ENCODE measurements at regions not wholly inside any gene's neighbourhood (a gene's known extent, or its start where the extent isn't known, plus 50 kb on each side); places are given as distances from the start of the nearest gene placed in this dataset.
A peak's percentile ranks its signal among the peaks of the same experiment; 100 is the strongest.

DNA sequence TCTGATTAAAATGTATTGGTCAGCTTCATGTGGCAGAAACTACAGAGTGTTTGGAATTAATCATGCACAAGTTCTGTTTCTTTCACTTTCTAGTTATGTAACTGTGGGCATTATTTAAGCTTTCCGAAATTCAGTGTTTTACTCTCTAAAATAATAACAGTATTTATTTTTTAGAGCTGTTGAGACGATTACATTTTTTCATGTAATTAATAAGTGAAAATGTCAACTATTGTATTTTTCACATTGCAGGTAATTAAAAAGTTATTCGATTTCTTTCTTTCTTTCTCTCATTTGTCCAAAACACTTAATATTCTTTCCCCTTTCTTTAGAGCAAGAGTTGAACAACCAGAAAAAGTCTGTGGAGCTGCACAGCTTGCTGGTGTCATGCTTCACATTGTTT lies 559.4 kb upstream of the PCDH20 start:
- DNase-seq (ENCODE audit: low spot score): no peak
- ChIA-PET CTCF (interaction anchor here (0.6 kb wide), 1 partner anchor 853 kb away, joined by 3 read pairs; no protein-coding TSS in a partner anchor), POLR2A (ENCODE audit: low non-redundant PET) (no interaction called here)

DNA sequence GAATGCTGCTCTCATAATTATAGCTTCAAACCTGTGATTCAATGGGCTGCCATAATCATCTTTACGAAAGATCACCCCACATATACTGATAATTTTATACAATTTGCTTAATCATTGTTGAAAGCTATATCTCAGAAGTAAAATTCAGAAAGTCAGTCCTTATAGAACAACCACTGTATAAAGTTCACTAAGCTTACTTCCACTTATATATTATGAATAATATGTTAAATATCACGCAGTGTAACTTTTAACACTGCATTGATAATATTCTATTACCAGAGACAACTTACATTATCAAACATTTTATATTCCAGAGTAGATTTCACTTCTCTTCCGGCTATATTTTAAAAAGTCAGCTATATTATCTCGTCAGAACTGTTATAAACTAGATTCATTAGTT lies 550.1 kb upstream of the PCDH20 start:
- ChIA-PET CTCF (no interaction called here), POLR2A (ENCODE audit: low non-redundant PET) (no interaction called here)
- no peak for TF ChIP-seq CTCF (conservative IDR thresholded peaks at IDR 0.05; ENCODE audit: low read depth)
- H3K27ac ChIP-seq: no peak overlapping the region
- DNase-seq (ENCODE audit: low spot score): no peak

More for the DNA sequence above, 559.4 kb upstream of the PCDH20 start:
- H3K27ac ChIP-seq: no peak overlapping the region
- no peak for TF ChIP-seq CTCF (conservative IDR thresholded peaks at IDR 0.05; ENCODE audit: low read depth)

- no peak for DNase-seq (ENCODE audit: low spot score)
- ChIA-PET POLR2A (ENCODE audit: low non-redundant PET) (no interaction called here), CTCF (no interaction called here)
- H3K27ac ChIP-seq: no peak overlapping the region
- TF ChIP-seq CTCF (conservative IDR thresholded peaks at IDR 0.05; ENCODE audit: low read depth): no peak
Observed at GRCh38 chr13:61960981-61961380, 545.3 kb upstream of the PCDH20 start.

DNA sequence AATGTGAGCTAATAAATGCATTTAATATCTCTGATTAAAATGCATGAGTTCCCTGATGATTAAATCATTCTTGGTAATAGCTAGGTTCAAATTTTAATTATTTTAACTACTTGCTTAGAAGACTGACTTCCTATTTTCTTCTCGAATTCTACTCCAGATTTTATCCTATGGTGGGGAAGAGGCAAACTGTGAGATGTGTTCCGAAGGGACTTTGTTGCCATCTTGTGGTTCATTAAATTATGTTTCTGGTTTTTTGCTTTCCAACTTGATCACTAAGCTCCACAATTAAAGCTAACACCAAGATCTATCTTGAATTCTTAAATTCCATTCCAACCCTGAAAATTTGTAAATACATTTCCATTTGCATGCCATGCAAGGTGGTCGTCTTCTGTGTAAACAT lies 538.4 kb upstream of the PCDH20 start:
- POLR2A ChIA-PET (ENCODE audit: low non-redundant PET): no interaction called here
- peak; percentile 41 for TF ChIP-seq CTCF (conservative IDR thresholded peaks at IDR 0.05; ENCODE audit: low read depth)
- DNase-seq (ENCODE audit: low spot score): peak; percentile 9
- CTCF ChIA-PET: interaction anchor here (0.6 to 1.2 kb wide), 7 partner anchors 13 to 1468 kb away, joined by 3 to 6 read pairs (median 4); no protein-coding TSS in a partner anchor
- no peak overlapping the region for H3K27ac ChIP-seq

DNA sequence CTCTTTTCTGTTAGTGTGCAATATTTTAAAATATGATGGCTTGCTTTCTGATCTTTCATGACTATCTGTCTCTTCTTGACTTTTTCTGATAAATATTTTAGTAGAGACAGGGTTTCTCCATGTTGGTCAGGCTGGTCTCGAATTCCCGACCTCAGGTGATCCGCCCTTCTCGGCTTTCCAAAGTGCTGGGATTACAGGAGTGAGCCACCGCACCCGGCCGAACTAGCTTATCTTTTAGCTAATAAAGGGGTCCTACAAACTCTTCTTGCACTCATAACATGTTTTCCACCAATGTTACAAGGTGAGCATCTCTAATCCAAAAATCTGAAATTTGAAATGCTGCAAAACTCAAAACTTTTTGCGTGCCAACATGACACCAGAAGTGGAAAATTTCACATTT lies 535.2 kb upstream of the PCDH20 start:
- no peak overlapping the region for H3K27ac ChIP-seq
- ChIA-PET CTCF (interaction anchor here (0.7 kb wide), 1 partner anchor 681 kb away, joined by 7 read pairs; no protein-coding TSS in a partner anchor), POLR2A (ENCODE audit: low non-redundant PET) (no interaction called here)
- TF ChIP-seq CTCF (conservative IDR thresholded peaks at IDR 0.05; ENCODE audit: low read depth): no peak
- no peak for DNase-seq (ENCODE audit: low spot score)

DNA sequence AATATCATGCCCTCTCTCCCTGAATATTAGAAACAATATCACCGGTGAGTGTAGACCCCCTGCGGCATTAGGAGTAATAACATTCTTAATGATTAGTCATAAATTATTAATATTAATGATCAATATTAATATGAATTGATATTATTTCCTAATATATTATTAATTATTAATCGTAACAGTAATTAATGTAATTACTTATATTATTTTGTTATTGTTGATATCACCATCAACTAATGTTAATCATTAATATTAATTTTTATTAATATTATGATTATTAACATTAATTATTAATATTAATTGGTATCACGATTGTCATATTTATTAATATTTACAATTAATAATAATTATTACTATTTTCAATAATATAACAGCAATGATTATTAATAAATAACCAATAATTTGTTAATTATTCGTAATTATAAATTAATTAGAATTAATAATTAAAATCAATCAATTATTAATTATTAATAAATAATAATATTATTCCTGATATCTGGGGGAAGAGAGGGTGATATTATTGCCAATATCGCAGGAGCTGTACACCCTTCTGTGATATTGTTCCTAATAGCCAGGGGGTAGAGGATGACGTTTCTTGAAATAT lies 528.8 kb upstream of the PCDH20 start:
- CTCF ChIA-PET: no interaction called here
- TF ChIP-seq CTCF (conservative IDR thresholded peaks at IDR 0.05; ENCODE audit: low read depth): no peak
- DNase-seq (ENCODE audit: low spot score): no peak
- POLR2A ChIA-PET (ENCODE audit: low non-redundant PET): no interaction called here
- H3K27ac ChIP-seq: no peak overlapping the region
